Fibroblast of villous mesenchyme (primary cell): ENCODE measurements at regions not wholly inside any gene's neighbourhood (a gene's known extent, or its start where the extent isn't known, plus 50 kb on each side); places are given as distances from the start of the nearest gene placed in this dataset.
A peak's percentile ranks its signal among the peaks of the same experiment; 100 is the strongest.

Source experiments
- DNase-seq: peaks from one replicate; pipeline ENCODE4 v3.0.0-alpha.2; 2010; ENCODE audit warnings: low read depth
- H3K4me3 ChIP-seq: 2 replicates; pipeline ENCODE4 v1.5.1; 2011; ENCODE audit warnings: low read depth, mild to moderate bottlenecking, low read length
- CTCF ChIP-seq: IDR thresholded peaks from 2 replicates; pipeline ENCODE4 v1.5.1; 2012; ENCODE audit warnings: low read depth, mild to moderate bottlenecking, low read length; ENCODE audit not compliant: insufficient read depth

GRCh38 chr14:96741151-96741977, 55.8 kb upstream of the VRK1 start:
- peak overlapping the region; percentile 65 for H3K4me3 ChIP-seq
- TF ChIP-seq CTCF, result peak; percentile 80
- DNase-seq, result peak; percentile 39

- no peak for TF ChIP-seq CTCF
- no peak for DNase-seq
- H3K4me3 ChIP-seq, result no peak overlapping the region
These were observed 52.9 kb upstream of the VRK1 start for GRCh38 chr14:96744262-96744661.

- H3K4me3 ChIP-seq, result no peak overlapping the region
- TF ChIP-seq CTCF, result no peak
- DNase-seq, result no peak
These were observed 51.6 kb upstream of the VRK1 start for GRCh38 chr14:96745500-96746051.

- no peak overlapping the region for H3K4me3 ChIP-seq
- no peak for TF ChIP-seq CTCF
- DNase-seq, result no peak
These were observed 51.1 kb upstream of the VRK1 start for GRCh38 chr14:96746101-96746500.

- no peak for DNase-seq
- TF ChIP-seq CTCF, result no peak
- H3K4me3 ChIP-seq, result no peak overlapping the region
These were observed 50.2 kb upstream of the VRK1 start for GRCh38 chr14:96747006-96747405.
